GM21515 (cell line): ENCODE measurements at regions not wholly inside any gene's neighbourhood (a gene's known extent, or its start where the extent isn't known, plus 50 kb on each side); places are given as distances from the start of the nearest gene placed in this dataset.
"Not testable (repeated sequence)": the region's sequence is repeated elsewhere in the genome, so short reads cannot be mapped to it uniquely, and the experiment has no call there.

Experiments used
- ATAC-seq: cut with Tn5 transposase; IDR thresholded peaks from one replicate; pipeline ENCODE4 v1.9.1; 2021; ENCODE audit not compliant: unreplicated experiment

DNA sequence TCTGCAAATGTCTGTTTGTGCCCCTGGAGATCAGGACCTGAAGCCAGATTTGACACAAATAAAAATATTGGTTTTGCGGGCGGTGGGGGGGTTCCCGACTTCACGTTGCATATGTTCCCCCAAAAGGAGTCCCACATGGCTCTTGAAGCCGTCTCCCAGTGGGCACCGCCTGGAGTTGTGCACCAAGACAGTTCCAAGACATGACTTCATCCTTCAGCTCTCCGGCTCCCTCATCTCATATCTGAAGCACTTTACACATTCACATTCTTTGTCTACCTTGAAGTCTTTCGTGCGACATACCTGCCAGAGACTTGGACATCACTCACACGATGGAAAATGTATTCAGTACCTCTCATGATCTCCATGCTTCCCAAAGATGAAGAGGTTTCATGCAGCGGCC is 362.8 kb upstream of the FOXK1 start:
- ATAC-seq, result no peak

DNA sequence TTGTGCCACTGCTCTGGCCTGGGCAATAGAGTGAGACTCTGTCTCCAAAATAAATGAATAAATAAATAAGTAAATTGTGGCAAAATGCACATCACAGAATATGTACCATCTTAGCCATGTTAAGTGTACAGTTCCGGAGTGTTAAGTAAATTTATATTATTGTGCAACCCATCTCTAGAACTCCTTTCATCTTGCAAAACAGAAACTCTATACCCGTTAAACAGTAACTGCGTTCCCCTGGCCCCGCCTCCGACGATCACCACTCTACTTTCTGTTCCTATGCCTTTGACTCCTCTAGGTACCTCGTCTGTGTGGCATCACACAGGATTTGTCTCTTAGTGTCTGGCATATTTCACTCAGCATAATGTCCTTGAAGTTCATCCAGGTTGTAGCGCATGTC is 356.4 kb upstream of the FOXK1 start:
- ATAC-seq, result no peak

- no peak for ATAC-seq
Measured at GRCh38 chr7:4331711-4332110, 350.4 kb upstream of the FOXK1 start.

- no peak for ATAC-seq
Measured at GRCh38 chr7:4338556-4338955, 343.5 kb upstream of the FOXK1 start.

GRCh38 chr7:4343272-4344247 is 338.5 kb upstream of the FOXK1 start:
- ATAC-seq, result no peak

GRCh38 chr7:4345004-4345403 is 337.1 kb upstream of the FOXK1 start:
- ATAC-seq, result no peak

GRCh38 chr7:4352069-4352468 is 330.0 kb upstream of the FOXK1 start:
- ATAC-seq, result no peak

GRCh38 chr7:4361774-4362173 is 320.3 kb upstream of the FOXK1 start:
- ATAC-seq, result no peak

DNA sequence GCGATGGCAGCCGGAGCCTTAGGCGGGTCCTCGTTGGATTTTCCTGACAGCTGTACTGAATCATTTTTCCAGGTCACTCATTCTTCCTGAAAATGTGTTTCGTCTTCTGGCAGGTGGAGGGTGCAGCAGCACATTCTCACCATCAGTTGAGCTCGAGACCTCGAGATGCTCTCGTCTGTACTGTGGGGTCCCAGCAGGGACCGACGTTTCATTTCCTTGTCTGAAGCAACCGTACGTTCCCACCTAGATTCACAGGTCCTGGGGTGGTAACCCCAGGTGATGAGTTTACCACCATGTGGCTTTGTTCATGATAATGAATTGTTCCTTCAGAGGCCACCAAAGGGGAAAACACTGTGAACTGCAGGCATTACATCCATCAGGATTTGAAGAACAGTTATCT is 298.5 kb upstream of the FOXK1 start:
- no peak for ATAC-seq

DNA sequence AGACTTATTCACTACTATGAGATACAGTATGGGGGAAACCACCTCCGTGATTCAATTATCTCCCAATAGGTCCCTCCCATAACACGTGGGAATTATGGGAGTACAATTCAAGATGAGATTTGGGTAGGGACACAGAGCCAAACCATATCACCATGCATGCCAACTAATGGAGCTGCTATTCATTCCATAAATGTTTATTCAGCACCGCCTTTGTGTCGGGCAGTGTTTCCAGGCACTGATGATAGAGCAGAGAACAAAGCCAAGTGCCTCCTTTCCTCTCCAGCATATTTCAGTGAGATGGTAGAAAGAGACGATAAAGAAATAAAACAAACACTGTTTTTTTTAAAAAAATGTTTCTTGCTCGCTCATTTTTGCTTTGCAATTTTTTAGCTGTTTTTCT is 295.9 kb upstream of the FOXK1 start:
- no peak for ATAC-seq

DNA sequence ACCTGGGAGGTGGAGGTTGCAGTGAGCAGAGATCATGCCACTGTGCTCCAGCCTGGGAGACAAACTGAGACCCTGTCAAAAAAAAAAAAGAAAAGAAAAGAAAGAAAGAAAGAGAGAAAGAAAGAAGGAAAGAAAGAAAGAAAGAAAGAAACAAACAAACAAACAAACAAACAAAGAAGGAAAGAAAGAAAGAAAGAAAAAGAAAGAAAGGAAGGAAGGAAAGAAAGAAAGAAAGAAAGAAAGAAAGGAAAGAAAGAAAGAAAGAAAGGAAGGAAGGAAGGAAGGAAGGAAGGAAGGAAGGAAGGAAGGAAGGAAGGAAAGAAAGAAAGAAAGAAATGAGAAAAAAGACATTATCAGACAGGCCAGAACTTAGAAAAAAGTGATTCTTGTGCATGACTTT is 291.0 kb upstream of the FOXK1 start:
- not testable (repeated sequence) for ATAC-seq

- no peak for ATAC-seq
Measured at GRCh38 chr7:4394736-4395135, 287.4 kb upstream of the FOXK1 start.

DNA sequence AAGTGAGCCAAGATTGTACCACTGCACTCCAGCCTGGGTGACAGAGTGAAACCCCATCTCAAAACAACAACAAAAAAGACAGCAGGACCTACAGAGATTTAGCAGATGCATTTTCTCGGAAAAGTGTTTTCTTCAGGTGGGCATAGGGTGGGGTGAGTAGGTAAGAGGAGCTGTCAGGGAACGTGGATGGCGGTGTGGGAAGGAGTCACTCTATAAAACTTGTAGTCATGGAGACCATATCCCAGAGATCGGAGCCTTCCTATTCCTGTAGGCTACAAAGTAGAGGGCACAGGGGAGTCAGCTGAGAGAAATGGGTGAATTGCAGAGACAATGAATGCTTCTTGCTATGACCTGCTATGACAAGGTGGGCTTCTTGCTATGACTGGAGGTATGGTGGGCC is 283.0 kb upstream of the FOXK1 start:
- no peak for ATAC-seq

GRCh38 chr7:4399596-4399995 is 282.5 kb upstream of the FOXK1 start:
- ATAC-seq, result no peak

- ATAC-seq, result no peak
Measured at GRCh38 chr7:4406288-4407058, 275.6 kb upstream of the FOXK1 start.

- ATAC-seq, result no peak
Measured at GRCh38 chr7:4409946-4410345, 272.1 kb upstream of the FOXK1 start.

DNA sequence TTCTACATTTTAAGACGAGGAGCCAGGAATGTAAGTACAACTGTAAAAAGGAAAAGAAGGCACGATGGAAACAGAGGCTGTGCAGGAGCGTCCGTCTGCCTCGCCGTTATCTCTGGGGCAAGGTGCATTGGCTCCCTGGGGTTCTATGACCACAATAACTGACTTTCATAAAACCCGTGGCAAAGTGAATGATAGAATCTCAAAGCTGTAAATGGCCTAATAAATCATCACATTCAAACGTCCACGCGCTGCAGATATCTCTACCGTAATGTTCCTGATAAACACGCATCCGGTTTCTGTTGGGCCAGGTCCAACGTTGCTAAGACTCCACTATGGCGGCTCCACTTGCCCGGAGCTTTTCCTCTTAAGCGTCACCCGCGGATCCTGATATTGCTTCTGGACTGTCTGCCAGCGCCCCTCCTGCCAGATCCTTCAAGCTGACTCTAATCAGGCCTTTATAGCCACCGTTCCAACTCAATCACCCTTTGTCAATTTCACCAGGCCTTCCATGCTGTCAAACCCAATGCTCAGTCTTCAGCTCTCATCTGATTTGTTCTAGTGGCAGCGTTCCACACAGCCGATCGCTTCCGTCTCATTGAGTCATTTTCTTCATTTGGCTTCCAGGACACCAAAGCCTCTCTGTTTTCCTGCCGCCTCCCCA is 265.6 kb upstream of the FOXK1 start:
- ATAC-seq, result no peak

DNA sequence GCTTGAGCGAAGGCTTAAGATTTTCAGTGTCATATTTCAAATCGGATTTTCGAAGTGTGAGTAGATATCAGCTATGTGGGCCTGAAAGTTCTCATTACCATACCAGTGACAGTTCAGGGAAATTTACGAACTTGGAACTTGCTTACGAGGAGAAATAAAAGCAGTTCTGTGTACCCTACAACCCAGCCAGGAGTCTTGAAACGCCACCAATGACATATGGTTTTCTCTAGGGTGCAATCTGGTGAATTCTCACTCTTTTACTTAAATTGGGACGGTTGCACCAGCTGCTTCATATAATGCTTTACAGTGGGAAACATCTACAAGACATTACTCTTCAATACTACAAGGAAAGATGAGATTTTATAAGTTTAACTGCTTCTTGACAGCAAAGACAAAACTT is 253.6 kb upstream of the FOXK1 start:
- no peak for ATAC-seq

DNA sequence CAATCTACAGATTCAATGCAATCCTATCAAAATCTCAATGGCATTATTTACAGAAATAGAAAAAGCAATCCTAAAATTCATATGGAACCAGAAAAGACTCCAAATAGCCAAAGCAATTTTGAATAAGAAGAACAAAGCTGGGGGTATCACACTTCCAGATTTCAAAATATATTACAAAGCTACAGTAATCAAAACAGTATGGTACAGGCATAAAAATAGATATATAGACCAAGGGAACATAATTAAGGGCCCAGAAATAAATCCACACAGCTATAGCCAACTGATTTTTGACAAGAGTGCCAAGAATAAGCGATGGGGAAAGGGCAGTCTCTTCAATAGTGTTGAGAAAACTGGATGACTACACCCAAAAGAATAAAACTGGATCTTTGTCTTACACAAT is 251.9 kb upstream of the FOXK1 start:
- no peak for ATAC-seq

GRCh38 chr7:4434306-4434705 is 247.8 kb upstream of the FOXK1 start:
- ATAC-seq, result no peak

DNA sequence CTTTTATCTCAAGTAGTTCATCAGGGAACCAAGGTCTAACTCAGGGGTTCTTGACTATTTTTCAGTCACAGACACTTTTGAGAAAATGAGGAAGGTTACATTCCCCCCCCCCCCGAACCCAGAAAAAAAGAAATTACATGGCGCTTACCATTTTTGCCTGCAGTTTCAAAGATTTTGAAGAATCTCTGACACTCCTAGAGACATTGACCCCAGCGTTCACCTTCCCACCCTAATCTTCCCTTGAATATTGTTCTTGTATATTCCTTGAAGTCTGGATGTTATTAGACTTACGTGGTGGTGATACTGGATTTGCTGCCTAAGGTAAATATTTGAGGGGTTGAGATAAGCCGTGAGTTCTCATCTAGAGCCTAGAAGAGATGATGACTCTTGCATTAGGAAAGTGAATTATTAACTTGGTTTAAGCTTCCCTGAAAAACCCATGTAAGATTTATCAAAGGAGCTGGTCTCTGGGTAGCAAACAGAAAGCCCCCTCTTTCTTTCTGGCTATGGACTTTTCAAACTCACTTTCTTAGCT is 245.7 kb upstream of the FOXK1 start:
- ATAC-seq, result no peak
